Activated CD4-positive, alpha-beta T cell treated with anti-CD3 and anti-CD28 coated beads for 1 hour (primary cell): ENCODE measurements at regions not wholly inside any gene's neighbourhood (a gene's known extent, or its start where the extent isn't known, plus 50 kb on each side); places are given as distances from the start of the nearest gene placed in this dataset.

Source experiments
- DNase-seq: peaks from one replicate; pipeline ENCODE4 v3.0.0-alpha.2; 2020

- no peak for DNase-seq
These were observed 54.4 kb downstream of the NIBAN1 start for GRCh38 chr1:184919892-184920291.

DNA sequence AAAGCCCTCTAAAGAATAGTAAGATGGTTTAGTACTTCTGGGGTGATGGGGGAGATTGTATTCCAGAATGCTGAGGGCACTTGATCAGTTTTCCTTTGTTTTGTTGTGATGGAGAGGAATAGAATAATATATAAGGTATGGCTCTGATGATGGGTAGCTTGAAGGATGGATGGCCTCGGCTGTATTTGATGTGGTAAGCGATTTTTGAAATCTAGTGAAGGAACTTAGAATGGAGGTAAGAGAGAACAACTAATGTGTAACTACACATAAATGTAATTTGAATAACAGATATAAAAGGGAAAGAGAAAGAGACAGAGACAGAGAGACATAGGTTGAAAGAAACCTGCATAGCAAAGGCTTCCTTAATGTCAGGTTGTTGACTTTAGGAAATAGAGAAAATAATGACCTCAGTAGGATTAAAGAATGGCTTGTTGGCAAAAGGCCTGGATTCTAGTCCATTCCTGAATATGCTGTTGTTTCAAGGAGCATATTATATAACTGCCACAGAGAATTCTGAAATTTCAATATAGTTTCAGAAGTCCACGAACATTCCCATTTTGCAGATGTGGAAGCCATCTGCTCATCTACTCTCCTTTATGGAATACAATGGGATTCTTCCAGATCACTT is 58.7 kb downstream of the NIBAN1 start:
- no peak for DNase-seq

- DNase-seq: no peak
These were observed 60.2 kb downstream of the NIBAN1 start for GRCh38 chr1:184914149-184914548.

DNA sequence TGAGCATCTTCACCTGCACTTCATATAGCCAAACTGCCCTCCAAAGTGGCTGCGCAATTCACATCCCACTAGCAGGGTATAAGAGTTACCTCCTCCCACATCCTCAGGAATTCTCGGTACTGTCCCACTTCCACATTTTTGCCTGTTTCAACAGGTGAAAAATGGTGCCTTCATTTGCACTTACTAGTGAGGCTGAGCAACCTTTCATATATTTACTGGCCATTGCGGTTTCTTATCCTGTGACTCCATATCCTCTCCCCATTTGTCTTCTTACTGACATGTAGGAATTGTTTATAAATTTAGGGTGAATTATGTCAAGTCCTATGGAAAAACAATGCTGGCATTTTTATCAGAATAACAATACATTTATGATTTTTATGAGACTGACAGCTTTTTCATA is 61.9 kb downstream of the NIBAN1 start:
- DNase-seq: no peak

DNA sequence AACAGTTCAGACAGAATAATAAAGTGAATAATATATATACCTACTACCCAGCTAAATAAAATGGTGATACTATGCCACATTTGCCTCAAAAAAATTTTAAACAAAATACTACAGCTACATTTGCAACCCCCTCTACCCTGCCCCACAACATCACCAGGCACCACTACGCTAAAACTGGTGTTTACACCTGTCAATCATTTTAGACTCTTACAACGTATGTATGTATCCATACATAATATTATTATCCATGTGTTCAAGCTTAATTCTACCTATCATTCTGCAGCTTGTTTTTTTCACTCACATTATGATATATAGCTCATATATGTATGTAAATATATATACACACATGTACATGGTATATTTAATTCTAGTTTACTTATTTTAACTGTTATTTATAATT is 62.5 kb downstream of the NIBAN1 start:
- no peak for DNase-seq

- DNase-seq: no peak
These were observed 63.1 kb downstream of the NIBAN1 start for GRCh38 chr1:184911103-184911745.

GRCh38 chr1:184910691-184911091 is 63.6 kb downstream of the NIBAN1 start:
- DNase-seq: no peak

GRCh38 chr1:184910005-184910404 is 64.3 kb downstream of the NIBAN1 start:
- DNase-seq: no peak

- DNase-seq: no peak
These were observed 65.3 kb downstream of the NIBAN1 start for GRCh38 chr1:184909019-184909418.

DNA sequence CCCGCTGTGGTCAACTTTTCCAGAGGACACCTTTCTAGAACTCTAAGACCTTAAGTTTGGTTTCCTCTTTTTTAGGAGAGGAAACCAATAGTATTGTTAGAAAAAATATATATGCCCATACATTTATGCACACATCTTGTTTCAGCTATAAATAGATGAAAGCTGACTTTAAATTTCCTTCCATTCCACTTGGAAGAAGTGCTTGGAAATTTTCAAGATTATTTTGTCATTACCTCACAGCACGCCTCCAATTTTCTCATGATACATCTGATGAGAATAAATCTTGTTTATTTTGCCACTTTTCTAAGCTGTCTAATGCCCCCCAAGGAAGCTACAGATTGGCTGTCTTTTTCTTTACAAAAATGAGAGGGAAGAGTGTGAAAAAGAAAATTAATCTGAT is 65.8 kb downstream of the NIBAN1 start:
- no peak for DNase-seq

DNA sequence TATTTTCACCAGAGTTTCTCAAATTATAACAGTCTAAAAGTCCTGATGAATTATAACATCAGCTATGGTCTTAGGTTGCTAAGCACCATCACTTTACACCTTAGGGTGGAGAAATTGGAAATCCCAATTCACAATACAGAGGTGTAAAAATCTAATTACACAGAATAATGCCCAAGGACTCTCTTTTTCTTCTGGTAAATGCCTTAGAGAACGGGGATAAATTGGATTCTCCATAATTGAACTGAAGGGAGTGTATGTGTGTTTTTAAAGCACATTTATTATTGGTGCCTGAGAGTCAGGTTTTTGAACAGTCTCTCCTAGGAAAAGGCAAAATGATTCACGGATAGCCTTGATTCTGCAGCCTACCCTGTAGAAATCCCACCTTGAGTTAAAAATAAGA is 66.8 kb downstream of the NIBAN1 start:
- DNase-seq: no peak

DNA sequence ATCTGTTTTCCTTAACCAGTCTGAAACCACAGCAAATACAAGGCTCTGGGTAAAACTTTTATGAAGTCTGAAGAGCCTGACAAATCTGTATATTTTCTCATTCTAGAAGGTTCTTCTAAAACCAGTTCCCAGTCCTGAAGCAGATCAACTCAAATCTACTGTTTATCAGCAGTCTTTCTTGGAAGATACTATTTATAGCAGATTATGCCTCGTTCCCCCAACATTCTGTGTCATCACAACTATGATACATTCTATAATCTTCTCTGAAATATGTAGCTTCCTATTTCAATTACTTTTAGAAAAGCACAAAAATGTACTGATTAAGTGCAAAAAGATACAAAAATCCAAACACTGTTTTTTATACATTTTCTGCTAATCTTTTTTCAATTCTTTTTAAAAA is 67.5 kb downstream of the NIBAN1 start:
- no peak for DNase-seq

DNA sequence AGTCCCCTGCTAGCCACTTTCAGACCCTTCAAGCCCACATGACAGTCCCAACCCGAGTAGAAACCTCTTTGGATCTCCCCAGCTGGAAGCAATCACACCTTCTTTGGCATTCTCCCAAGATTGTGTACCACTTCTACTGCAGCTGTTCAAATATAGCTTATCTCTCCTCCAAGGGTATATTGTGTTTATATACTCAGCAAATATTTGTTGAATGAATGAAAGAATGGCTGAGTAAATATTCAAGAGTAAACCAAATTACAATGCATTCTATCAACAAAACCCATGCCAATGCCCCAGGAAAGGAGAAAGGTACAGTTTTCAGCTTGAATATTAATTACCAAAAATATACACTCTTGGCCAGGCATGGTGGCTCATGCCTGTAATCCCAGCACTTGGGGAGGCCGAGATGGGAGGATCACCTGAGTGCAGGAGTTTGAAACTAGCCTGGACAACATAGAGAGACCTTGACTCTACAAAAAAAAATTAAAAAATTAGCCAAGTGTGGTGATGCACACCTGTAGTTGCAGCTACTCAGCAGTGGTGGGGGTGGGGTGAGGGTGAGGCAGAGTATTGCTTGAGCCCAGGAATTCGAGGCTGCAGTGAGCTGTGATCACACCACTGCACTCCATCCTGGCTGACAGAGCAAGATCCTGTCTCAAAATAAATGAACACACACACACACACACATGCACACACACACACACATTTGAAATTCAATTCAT is 68.5 kb downstream of the NIBAN1 start:
- no peak for DNase-seq

- no peak for DNase-seq
These were observed 71.1 kb downstream of the NIBAN1 start for GRCh38 chr1:184903111-184903692.

DNA sequence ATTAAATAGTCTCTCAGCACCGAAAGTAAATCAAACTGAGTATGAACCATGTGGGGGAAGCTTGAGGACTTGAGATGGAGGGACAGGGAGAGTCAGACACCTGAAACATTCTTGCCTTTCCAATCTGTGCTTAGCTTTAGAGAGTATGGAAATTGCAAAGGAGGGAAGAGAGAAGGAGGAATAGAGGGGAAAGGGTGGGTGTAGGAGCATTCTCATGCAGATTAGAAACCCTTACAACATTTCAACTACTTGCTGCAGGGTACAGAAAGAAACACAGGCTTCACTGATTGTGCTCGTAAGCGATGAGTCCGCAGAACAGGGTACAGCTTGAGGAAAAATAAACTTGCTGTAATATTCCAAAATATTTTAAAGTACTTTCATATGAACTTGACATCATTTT is 73.8 kb downstream of the NIBAN1 start:
- no peak for DNase-seq

DNA sequence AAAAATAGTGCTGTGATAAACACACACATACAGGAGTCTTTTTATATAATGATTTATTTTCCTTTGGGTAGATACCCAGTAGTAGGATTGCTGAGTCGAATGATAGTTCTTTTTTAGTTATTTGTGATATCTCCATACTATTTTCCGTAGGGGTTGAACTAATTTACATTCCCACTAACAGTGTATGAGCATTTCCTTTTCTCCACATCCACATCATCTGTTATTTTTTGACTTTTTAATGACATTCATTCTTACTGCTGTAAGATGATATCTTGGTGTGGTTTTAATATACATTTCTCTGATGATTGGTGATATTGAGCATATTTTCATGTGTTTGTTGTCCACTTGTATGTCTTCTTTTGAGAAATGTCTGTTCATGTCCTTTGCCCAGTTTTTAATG is 78.3 kb downstream of the NIBAN1 start:
- DNase-seq: no peak

GRCh38 chr1:184895086-184895485 is 79.2 kb downstream of the NIBAN1 start:
- DNase-seq: no peak

DNA sequence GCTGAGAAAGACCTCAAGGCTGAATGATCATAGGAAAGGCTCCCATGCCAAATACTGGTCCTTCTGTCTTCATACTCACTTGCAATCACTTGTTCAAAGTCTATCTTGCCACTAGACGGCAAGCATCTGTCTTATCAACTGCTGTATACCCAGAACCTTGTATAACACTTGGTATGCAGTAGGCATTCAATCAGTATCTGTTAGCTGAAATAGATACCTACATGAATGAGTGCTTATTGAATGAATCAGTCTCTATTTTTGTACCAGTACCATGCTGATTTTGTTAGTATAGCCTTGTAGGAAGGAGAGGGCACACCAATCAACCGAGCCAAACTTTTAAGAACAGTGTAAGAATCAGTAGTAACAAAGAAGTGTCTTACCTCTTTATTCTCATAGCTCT is 80.6 kb downstream of the NIBAN1 start:
- DNase-seq: no peak

DNA sequence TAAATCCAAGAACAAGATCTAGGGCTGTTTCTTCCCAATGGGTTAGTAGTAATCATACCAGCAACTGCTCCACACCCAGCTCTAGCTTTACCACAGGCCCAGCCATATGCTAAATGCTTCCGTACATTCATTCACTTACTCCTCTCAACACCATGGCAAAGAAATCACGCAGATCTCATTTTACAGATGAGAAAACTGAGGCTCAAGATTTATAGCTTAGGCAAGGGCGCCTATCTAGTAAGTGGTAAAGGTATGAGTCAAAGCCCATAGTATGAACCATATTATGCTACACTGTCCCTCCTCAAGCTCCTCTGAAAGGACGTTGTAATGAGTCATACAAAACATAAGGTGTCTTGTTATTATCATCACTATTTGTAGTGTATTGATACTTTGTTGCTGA is 82.2 kb downstream of the NIBAN1 start:
- DNase-seq: no peak

DNA sequence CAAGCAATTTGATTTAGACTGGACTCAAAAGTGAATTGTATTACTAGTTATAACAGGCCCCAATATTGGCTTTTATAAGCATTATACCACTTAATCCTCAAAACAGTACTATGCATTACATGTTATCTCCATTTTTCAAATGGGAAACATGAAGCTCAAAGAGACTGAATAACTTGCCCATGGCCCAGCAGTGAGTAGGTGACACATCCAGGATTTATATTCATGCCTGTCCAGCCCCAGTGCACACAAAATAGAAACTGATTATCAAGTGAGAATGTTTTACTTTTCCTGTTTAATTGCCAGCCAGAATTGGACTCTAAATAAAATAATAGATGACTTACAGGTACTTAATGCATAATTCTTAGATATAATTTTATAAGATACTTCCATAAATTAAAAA is 82.9 kb downstream of the NIBAN1 start:
- DNase-seq: no peak

GRCh38 chr1:184890539-184890973 is 83.8 kb downstream of the NIBAN1 start:
- no peak for DNase-seq

DNA sequence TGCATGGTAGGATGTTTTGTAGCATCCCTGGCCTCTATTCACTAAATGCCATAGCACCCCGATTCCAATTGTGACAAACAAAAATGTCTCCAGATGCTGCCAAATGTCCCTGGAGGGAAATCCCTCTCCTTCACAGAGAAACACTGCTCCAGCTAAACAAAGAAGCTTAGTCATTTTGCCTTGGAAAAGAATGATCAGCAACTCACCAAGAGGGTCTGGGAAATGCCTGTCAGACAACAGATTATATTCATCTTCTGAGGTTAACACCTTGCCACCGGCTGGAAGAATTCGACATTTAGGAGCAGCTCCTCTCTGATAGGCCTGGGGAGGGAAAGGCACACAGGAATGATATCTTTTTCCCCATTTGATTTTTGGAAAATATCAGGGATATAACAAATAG is 84.4 kb downstream of the NIBAN1 start:
- DNase-seq: no peak

DNA sequence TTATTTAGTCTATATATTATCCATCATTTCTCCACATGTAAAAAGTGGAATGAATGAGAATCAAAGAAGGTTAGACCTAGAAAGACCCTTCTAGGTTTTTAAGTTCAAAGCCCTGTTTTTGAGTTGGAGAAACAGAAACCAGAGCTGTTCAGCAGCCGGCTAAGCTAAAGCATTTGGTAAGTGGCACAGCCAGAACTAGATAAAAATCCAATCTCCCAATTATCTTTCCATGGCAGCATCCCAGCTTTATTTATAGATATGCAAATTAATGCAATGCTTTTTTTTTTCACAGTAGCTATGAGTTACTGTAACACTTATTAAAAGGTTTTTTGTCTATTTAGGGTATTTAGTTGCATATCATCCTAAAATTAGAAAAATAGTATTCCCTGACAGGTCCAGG is 85.1 kb downstream of the NIBAN1 start:
- DNase-seq: no peak

- no peak for DNase-seq
These were observed 85.8 kb downstream of the NIBAN1 start for GRCh38 chr1:184888505-184888904.
